HG02981 (cell line): ENCODE measurements at regions not wholly inside any gene's neighbourhood (a gene's known extent, or its start where the extent isn't known, plus 50 kb on each side); places are given as distances from the start of the nearest gene placed in this dataset.
"Not testable (repeated sequence)": the region's sequence is repeated elsewhere in the genome, so short reads cannot be mapped to it uniquely, and the experiment has no call there.

Experiments used
- ATAC-seq: cut with Tn5 transposase; IDR thresholded peaks from one replicate; pipeline ENCODE4 v1.9.1; 2021; ENCODE audit warnings: mild to moderate bottlenecking, moderate library complexity; ENCODE audit not compliant: unreplicated experiment

GRCh38 chr22:49515475-49515874, 312.2 kb downstream of the BRD1 start:
- ATAC-seq = no peak

- no peak for ATAC-seq
Measured at GRCh38 chr22:49514641-49515040, 313.0 kb downstream of the BRD1 start.

- no peak for ATAC-seq
Measured at GRCh38 chr22:49514211-49514610, 313.5 kb downstream of the BRD1 start.

GRCh38 chr22:49513358-49513851, 314.3 kb downstream of the BRD1 start:
- no peak for ATAC-seq

- ATAC-seq = no peak
Measured at GRCh38 chr22:49512487-49513165, 315.0 kb downstream of the BRD1 start.

GRCh38 chr22:49511393-49512189, 316.1 kb downstream of the BRD1 start:
- ATAC-seq = not testable (repeated sequence)

GRCh38 chr22:49510718-49511117, 317.0 kb downstream of the BRD1 start:
- no peak for ATAC-seq

- no peak for ATAC-seq
Measured at GRCh38 chr22:49509016-49509415, 318.7 kb downstream of the BRD1 start.

- no peak for ATAC-seq
Measured at GRCh38 chr22:49508561-49508960, 319.1 kb downstream of the BRD1 start.

GRCh38 chr22:49507607-49508292, 319.9 kb downstream of the BRD1 start:
- ATAC-seq = no peak

- ATAC-seq = no peak
Measured at GRCh38 chr22:49506010-49506400, 321.7 kb downstream of the BRD1 start.

- ATAC-seq = no peak
Measured at GRCh38 chr22:49505337-49506009, 322.2 kb downstream of the BRD1 start.

GRCh38 chr22:49503896-49504521, 323.7 kb downstream of the BRD1 start:
- ATAC-seq = no peak

- ATAC-seq = no peak
Measured at GRCh38 chr22:49503321-49503720, 324.4 kb downstream of the BRD1 start.

GRCh38 chr22:49502126-49502826, 325.4 kb downstream of the BRD1 start:
- ATAC-seq = no peak

- ATAC-seq = no peak
Measured at GRCh38 chr22:49500942-49501395, 326.7 kb downstream of the BRD1 start.

GRCh38 chr22:49500076-49500460, 327.6 kb downstream of the BRD1 start:
- no peak for ATAC-seq

- no peak for ATAC-seq
Measured at GRCh38 chr22:49499433-49500075, 328.1 kb downstream of the BRD1 start.

- ATAC-seq = no peak
Measured at GRCh38 chr22:49497266-49497665, 330.4 kb downstream of the BRD1 start.
